ENCODE measurements at regions not wholly inside any gene's neighbourhood (a gene's known extent, or its start where the extent isn't known, plus 50 kb on each side); places are given as distances from the start of the nearest gene placed in this dataset.

DNA sequence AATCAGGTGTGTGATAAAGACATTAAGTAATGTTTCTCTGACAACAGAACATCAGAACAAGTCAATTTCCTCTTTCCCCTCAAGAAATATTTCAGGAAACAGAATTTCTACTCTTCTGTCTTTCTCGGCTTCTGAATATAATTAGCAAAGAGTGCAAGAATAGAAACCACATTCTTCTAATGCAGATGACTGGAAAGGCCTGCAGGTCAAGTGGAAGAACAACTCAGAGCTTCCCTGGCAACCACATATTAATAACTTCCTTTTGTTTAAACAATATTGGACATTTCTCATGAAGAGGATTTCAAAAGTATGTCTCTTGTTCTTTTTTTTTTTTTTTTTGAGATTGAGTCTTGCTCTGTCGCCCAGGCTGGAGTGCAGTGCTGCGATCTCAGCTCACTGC, 225.5 kb downstream of the PARM1 start:
- TF ChIP-seq, protein P1, sequence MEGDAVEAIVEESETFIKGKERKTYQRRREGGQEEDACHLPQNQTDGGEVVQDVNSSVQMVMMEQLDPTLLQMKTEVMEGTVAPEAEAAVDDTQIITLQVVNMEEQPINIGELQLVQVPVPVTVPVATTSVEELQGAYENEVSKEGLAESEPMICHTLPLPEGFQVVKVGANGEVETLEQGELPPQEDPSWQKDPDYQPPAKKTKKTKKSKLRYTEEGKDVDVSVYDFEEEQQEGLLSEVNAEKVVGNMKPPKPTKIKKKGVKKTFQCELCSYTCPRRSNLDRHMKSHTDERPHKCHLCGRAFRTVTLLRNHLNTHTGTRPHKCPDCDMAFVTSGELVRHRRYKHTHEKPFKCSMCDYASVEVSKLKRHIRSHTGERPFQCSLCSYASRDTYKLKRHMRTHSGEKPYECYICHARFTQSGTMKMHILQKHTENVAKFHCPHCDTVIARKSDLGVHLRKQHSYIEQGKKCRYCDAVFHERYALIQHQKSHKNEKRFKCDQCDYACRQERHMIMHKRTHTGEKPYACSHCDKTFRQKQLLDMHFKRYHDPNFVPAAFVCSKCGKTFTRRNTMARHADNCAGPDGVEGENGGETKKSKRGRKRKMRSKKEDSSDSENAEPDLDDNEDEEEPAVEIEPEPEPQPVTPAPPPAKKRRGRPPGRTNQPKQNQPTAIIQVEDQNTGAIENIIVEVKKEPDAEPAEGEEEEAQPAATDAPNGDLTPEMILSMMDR (conservative IDR thresholded peaks at IDR 0.05) = no peak
- no peak overlapping the region for H3K27ac ChIP-seq

DNA sequence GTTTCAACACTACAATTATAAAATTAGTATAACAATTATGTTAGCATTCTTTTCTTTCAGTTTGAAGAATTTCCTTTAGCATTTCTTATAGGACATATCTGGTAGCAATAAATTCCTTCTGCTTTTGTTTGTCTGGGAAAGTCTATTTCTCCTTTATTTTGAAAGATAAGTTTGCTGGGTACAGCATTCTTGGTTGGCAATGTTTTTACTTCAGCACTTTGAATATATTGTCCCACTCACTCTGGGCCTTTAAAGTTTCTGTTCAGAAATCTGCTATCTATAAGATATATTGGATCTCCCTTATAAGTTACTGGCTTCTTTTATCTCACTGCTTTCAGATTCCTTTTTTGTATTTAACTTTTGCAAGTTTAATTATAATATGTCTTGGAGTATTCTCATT, 222.1 kb downstream of the PARM1 start:
- no peak overlapping the region for H3K27ac ChIP-seq
- TF ChIP-seq, protein P1 (conservative IDR thresholded peaks at IDR 0.05) = no peak
- no peak for TF ChIP-seq ZFX (IDR thresholded peaks at IDR 0.05)

DNA sequence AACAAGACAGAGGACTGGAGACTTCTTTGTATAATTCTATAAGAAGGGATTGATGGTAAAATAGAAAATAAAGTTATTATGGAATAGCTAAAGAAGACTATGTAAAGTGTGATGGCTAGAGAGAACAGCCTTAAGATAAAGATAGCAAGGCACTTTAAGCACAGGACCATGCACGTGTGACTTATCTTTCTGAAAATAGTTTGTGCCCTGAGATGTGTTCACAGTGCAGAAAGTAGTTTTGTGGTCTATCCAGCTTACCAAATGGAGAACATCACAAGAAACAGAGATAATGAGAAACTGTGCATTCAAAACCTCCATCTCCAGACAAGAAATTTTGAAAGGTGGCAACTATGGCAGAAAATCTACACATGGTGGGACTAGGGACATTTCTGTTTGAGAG, 213.3 kb downstream of the PARM1 start:
- TF ChIP-seq ZFX (IDR thresholded peaks at IDR 0.05) = no peak
- TF ChIP-seq, protein P1 (conservative IDR thresholded peaks at IDR 0.05) = no peak
- H3K27ac ChIP-seq = no peak overlapping the region

DNA sequence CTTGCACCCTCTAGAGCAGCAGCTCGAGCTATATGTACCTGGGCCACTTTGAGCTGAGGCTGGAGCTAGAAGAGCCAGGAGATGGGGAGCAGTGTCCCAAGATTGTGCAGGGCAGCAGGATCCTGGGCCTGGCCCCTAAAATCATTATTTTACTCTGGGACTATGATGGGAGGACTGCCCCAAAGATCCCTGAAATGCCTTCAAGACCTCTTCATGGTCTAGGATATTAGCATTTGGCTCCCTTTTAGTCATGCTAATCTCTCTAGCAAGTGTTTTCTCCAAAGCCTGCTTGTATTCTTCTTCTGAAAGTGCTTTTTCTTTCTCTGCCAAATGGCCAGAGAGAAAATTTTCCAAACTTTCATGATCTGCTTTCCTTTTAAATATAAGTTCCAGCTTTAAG, 211.6 kb downstream of the PARM1 start:
- TF ChIP-seq ZFX (IDR thresholded peaks at IDR 0.05) = no peak
- TF ChIP-seq, protein P1 (conservative IDR thresholded peaks at IDR 0.05) = no peak

DNA sequence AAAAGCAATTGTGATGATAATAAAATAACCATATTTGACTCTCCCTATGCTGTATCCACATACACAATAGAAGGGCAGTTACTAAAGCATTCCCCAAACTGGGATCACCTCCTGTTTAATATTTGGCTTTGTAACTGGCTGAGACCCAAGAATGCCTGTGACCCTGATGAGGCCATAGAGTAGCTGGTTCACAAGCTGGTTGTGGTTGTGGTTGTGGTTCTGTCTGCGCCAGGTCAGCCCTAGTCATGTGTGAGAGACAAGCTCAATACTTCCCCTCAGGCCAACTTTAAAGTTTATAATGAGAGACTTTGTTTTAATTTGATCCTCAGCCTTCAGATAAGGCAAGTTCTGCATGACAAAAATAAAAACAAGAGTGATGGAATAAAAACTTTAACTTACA, 209.9 kb downstream of the PARM1 start:
- TF ChIP-seq, protein P1 (conservative IDR thresholded peaks at IDR 0.05) = no peak
- no peak for TF ChIP-seq ZFX (IDR thresholded peaks at IDR 0.05)

More for the DNA sequence above, 211.6 kb downstream of the PARM1 start:
- H3K27ac ChIP-seq = no peak overlapping the region

DNA sequence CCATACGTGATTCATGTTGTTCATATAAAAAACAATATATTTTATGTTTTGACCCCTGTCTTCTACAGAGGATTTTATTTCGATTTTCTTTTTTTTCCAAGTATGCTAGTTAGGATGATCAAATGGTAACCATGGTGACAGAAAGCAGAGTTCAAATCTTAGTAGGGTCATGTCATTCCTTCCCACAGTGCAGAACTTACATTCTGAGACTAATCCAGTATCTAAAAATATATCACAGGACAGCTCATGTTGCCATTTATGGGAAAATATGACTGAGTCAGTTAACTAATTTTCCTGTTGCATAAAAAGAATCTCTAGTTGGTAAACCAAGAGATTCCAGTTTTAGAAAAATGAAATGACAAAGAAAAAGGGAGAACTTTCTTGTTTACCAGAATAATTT, 209.5 kb downstream of the PARM1 start:
- TF ChIP-seq, protein P1 (conservative IDR thresholded peaks at IDR 0.05) = no peak
- no peak for TF ChIP-seq ZFX (IDR thresholded peaks at IDR 0.05)

More for the DNA sequence above, 209.9 kb downstream of the PARM1 start:
- H3K27ac ChIP-seq = no peak overlapping the region

DNA sequence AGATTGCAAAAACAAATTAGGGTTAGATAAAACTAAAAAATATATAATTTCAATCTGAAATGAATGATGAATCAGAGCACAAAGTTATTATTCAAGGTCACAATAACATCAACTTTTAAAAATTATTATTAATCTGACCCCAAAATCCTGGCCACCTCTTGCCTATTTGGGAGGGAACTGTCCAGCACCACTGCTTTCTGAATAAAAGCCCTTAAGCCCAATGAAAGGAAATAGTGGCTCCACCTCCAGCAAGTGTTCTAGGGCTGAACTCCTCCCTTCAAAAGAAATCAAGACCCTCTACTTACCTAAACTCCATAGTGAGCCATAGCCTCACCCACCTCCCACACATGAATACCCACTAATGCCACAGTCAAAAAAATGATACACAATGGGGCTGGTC, 208.2 kb downstream of the PARM1 start:
- TF ChIP-seq ZFX (IDR thresholded peaks at IDR 0.05) = no peak
- no peak overlapping the region for H3K27ac ChIP-seq

More for the DNA sequence above, 209.5 kb downstream of the PARM1 start:
- no peak overlapping the region for H3K27ac ChIP-seq

DNA sequence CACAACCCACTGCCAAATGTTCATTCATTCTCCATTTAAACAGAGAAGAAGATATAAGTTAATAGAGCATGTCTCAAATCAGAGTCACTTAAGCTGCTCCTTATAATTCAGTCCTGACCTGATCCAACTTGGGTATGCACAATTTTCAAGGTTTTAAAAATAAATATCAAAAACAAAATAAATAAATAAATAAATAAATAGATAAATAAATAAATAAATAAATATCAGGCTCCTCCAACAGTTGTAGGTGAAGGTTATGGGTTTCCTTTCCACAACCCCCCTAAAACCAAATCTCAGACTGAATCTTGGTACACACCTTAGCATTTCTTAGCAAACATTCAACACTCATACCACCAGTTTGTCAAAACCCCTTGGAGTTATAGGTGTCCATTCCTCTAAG, 204.4 kb downstream of the PARM1 start:
- TF ChIP-seq ZFX (IDR thresholded peaks at IDR 0.05) = no peak
- TF ChIP-seq, protein P1 (conservative IDR thresholded peaks at IDR 0.05) = no peak

More for the DNA sequence above, 204.4 kb downstream of the PARM1 start:
- H3K27ac ChIP-seq = no peak overlapping the region
